Small intestine (tissue), 7 donors: ENCODE measurements at regions not wholly inside any gene's neighbourhood (a gene's known extent, or its start where the extent isn't known, plus 50 kb on each side); places are given as distances from the start of the nearest gene placed in this dataset.
A peak's percentile ranks its signal among the peaks of the same experiment; 100 is the strongest.

Experiments
- DNase-seq, 2 donors: peaks; one replicate each; pipeline versions ENCODE4 v3.0.0 to v3.0.0-alpha.2; 2013
- FAIRE-seq: peaks from 2 replicates; lab custom pipeline; 2012; peaks lifted over from hg19 to GRCh38; lab: Jason Lieb, UNC
- H3K27ac ChIP-seq, 3 donors: one replicate each; pipeline ENCODE4 v1.5.1; 2013; ENCODE audit warnings: low read length in 2 of 3, mild to moderate bottlenecking in 2 of 3, control low read depth in 1 of 3, inconsistent platforms in 1 of 3, low read depth in 1 of 3, moderate library complexity in 1 of 3
- H3K27me3 ChIP-seq, 3 donors: one replicate each; pipeline ENCODE4 v1.6.1; 2013; ENCODE audit warnings: low read length in 3 of 3, inconsistent platforms in 1 of 3; ENCODE audit not compliant: control insufficient read depth in 3 of 3, insufficient read depth in 3 of 3
- H3K36me3 ChIP-seq, 3 donors: one replicate each; pipeline ENCODE4 v1.6.1; 2013; ENCODE audit warnings: low read length in 3 of 3, inconsistent platforms in 1 of 3, low read depth in 1 of 3, mild to moderate bottlenecking in 1 of 3, moderate library complexity in 1 of 3; ENCODE audit not compliant: control insufficient read depth in 3 of 3, insufficient read depth in 2 of 3
- H3K4me1 ChIP-seq, 3 donors: one replicate each; pipeline ENCODE4 v1.6.1; 2013; ENCODE audit warnings: low read length in 2 of 3, inconsistent platforms in 1 of 3, low read depth in 1 of 3, mild to moderate bottlenecking in 1 of 3, moderate library complexity in 1 of 3; ENCODE audit not compliant: control insufficient read depth in 3 of 3, insufficient read depth in 2 of 3
- H3K4me3 ChIP-seq, 3 donors: one replicate each; pipeline ENCODE4 v1.5.1; 2013; ENCODE audit warnings: low read length in 3 of 3, control low read depth in 1 of 3, inconsistent platforms in 1 of 3, low read depth in 1 of 3, mild to moderate bottlenecking in 1 of 3, moderate library complexity in 1 of 3
- H3K9me3 ChIP-seq, 2 donors: one replicate each; pipeline ENCODE4 v1.6.1; 2013; ENCODE audit warnings: low read depth in 1 of 2, low read length in 1 of 2; ENCODE audit not compliant: control insufficient read depth in 2 of 2, insufficient read depth in 1 of 2
- WGBS, 3 donors: extraction: QIAGEN DNeasy Blood & Tissue Kit; methylation state at CpG; one replicate each; pipeline ENCODE4 v1.1.7; 2013; 5-methylcytosine and 5-hydroxymethylcytosine counted together
- donor health status: healthy with polysubstance abuse.
- donor health status: control.
- donor health status: control.
- donor health status: Bipolar disorder and iron deficiency.
- donor health status: healthy.

DNA sequence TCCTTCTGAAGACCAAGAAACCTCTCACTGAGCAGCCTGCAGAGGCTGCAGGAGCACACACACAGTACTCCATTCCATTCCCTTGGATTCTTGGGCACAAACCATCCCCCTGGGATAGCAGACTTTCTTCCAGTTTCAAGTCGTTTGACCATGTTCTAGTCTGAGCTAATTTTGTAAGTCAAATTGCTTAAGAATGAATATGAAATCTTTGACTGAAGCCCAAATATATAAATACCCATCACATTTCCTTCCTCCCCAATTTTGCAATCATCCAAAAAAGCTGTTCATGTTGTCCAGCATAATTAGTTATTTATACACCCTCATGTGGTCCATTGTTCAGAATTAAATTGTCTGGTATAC, 231.2 kb upstream of the TPRG1 start:
- no peaks in the 10 kb centered on the region for H3K4me1 ChIP-seq
- H3K27me3 ChIP-seq, result no peaks in the 10 kb centered on the region
- H3K36me3 ChIP-seq, result no peaks in the 10 kb centered on the region
- FAIRE-seq (no peak), DNase-seq (no peak)
- no peak overlapping the region for H3K4me3 ChIP-seq
- no peaks in the 10 kb centered on the region for H3K9me3 ChIP-seq
- no peak overlapping the region for H3K27ac ChIP-seq
- 44 to 54% (median 50%) methylated on average over 1 of the region's 1 CpG for WGBS, 3 donors

DNA sequence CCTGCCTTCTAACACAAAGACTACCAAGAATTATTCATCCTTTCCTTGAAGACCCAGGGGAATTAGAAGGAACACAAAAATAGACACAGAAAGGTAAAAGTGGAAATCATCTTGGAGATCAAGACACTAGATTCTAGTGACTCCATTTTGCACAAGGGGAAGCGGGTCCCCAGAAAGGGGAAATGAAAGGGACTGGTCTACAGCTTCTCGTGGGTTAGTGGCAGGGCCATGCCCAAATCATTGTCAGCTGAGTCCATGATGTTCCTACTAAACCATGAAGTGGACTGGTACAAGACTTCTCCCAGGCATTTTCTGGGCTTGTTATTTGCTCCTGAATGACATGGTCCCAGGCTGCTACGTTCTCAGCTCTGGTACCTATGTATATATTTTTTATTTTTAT, 230.7 kb upstream of the TPRG1 start:
- no peak for FAIRE-seq

DNA sequence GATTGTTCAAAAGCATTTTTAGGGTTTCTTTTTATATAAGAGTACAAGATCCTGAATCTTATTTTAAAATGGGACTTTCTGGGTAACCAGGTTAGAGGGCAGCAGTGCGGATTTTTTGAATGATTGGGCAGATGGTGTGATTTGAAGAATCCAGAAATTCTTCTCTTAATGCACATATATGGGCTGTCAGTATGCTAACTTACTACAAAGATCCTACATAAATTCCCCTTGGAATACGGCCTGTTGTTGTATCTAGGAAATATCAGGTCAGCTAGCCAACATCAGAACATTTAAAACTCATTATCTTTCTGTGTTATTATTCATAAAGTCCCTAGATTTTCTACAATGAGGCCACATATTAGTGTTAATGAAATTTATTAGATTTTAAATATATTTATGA, 229.6 kb upstream of the TPRG1 start:
- 90 to 97% (median 94%) methylated on average over 2 of the region's 2 CpGs for WGBS, 3 donors
- no peak overlapping the region for H3K4me3 ChIP-seq
- no peak for DNase-seq
- H3K36me3 ChIP-seq, result no peaks in the 10 kb centered on the region
- no peak overlapping the region for H3K27ac ChIP-seq
- no peaks in the 10 kb centered on the region for H3K27me3 ChIP-seq
- no peaks in the 10 kb centered on the region for H3K9me3 ChIP-seq
- FAIRE-seq, result no peak
- peaks cover 0 to 2% (median 0%) of the 10 kb centered on the region in 3 donors for H3K4me1 ChIP-seq

More for the DNA sequence above, 230.7 kb upstream of the TPRG1 start:
- Histone ChIP-seq H3K36me3 (no peaks in the 10 kb centered on the region), H3K27ac (no peak overlapping the region), H3K27me3 (no peaks in the 10 kb centered on the region), H3K4me3 (no peak overlapping the region), H3K9me3 (no peaks in the 10 kb centered on the region), H3K4me1 (no peaks in the 10 kb centered on the region)
- 82 to 90% (median 83%) methylated on average over 3 of the region's 3 CpGs for WGBS, 3 donors
- no peak for DNase-seq

DNA sequence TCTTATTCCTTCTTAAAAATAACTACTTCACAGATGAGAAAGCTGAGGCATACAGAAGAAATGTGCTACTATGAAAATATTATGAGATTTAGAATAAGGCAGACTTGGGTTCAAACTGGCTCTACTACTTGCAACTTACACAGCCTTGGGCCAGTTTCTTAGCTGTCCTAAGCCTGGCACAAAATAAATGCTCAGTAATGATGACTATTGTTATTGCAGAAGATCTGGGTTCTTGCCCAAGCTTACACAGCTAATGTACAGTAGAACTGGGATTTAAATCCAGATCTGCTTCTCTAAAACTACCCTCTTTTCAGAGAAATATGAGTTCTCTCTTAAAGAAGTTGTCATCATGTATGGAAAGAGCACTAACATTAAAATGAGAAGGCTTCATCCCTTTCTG, 228.2 kb upstream of the TPRG1 start:
- H3K4me1 ChIP-seq, result peaks cover 0 to 9% (median 3%) of the 10 kb centered on the region in 3 donors
- no peak for DNase-seq

DNA sequence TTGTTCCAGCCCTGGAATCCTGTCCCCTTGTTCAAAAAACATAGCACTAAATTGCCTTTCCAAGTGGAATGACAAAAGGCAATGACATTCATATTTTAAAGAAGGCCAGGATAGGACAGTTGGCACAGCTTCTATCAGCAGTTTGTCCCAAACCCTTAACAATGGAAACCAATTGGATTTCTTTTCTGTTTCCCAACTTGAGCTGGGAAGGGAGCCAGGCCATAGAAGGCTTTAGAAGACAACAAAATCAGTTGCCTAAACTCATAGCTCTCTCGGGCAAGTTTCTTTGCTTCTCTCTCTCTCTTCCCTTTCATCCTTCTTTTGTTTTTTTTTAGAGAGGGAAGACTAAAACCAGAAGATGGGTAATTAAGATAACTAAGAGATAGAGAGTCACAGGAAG, 227.7 kb upstream of the TPRG1 start:
- DNase-seq (no peak), FAIRE-seq (no peak)
- Histone ChIP-seq H3K27me3 (no peaks in the 10 kb centered on the region), H3K27ac (no peak overlapping the region), H3K4me3 (no peak overlapping the region), H3K9me3 (no peaks in the 10 kb centered on the region), H3K4me1 (peaks cover 0 to 10% (median 5%) of the 10 kb centered on the region in 3 donors), H3K36me3 (no peaks in the 10 kb centered on the region)
- WGBS, 3 donors, result 69 to 90% (median 72%) methylated on average over 1 of the region's 1 CpG

More for the DNA sequence above, 228.2 kb upstream of the TPRG1 start:
- FAIRE-seq, result no peak
- H3K36me3 ChIP-seq, result no peaks in the 10 kb centered on the region
- no peak overlapping the region for H3K27ac ChIP-seq
- no peaks in the 10 kb centered on the region for H3K27me3 ChIP-seq
- no peak overlapping the region for H3K4me3 ChIP-seq
- no peaks in the 10 kb centered on the region for H3K9me3 ChIP-seq

DNA sequence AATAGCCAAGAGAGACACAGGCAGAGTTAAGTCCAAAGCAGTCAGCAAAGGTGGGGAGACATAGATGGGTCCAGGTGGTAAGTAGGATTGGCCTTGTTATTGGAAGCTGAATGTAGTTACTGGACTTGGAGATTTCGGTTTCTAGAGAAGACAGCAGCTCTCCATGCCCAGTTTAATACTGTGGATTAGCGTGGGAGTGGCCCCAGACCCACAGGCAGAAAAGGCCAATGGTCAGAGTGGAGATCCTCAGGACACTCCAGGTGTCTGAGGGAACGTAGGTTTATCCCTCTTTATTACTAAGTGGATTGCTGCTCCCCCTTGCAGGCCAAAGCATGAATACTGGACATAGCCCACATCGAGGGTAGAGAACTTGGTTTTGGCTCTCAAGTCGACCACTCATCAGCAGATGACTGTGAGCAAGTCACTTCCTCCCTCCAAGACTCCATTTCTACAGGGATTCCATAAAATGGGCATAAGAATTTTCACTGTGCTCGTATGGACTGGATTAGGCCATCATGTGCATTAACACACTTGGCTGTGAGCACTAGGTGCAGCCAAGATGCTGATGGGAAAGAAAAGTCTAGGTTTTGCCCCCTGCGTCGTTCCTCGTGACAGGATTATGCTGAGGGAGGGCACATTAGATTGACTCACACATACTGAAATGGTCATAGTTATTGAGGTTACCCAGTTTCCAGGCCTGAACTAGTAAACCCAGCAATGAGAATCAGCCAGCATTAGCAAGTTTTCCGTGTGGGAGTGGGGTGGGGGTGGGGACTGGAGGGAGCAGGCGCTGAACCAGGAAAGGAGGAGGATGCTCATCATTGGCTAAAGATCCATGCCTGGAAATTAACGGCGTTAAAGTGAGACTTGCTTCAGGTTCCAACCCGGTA, 225.2 kb upstream of the TPRG1 start:
- WGBS, 3 donors, result 73 to 78% (median 78%) methylated on average over 14 of the region's 14 CpGs
- Histone ChIP-seq H3K27ac (peak overlapping the region in 1 of 3 donors; percentile 86), H3K9me3 (no peaks in the 10 kb centered on the region), H3K36me3 (no peaks in the 10 kb centered on the region), H3K4me1 (peaks cover 0 to 20% (median 16%) of the 10 kb centered on the region in 3 donors), H3K27me3 (no peaks in the 10 kb centered on the region), H3K4me3 (peak overlapping the region in 1 of 3 donors; percentile 33)
- DNase-seq (no peak), FAIRE-seq (no peak)

DNA sequence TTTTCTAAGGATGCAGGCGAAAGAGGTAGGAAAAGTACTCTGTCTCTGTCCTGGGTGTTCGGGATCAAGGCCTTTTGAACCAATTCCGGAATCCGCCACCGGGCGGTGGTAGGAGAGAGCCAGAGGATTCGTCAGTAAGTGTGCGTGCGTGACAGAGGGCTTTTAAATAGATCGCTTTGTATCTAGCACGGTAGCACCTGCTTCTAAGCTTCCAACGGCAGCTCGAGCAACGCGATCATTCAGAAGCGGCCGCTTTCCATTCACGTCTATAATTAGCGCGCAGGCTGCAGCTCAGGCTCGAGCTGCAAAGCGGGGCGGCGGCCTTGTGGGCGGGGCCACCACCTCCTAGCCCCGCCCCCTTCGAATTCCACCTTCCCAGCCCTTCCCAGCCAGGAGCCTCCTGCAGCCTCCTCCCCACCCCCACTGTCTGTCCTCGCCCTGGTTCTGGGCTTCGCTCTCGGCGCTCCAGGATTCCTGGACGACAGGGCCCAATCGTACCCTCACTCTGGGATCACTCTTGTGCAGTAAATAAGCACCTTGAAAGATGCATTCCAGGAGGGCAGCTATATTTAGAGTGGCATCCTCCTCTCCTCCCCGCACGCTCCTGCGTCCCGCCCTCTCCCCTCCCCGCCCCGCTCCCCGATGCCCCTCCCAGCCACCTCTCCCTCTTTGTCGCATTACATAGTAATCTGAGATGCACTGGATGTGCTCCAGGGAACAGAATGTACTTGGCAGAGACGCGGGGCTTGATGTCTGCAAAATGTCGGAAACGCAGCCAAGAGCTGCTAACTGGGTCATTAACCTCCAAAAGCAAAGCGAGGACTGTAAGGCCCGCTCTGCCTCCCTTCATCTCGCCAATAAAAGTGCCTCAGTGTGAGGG, 224.1 kb upstream of the TPRG1 start:
- Histone ChIP-seq H3K9me3 (no peaks in the 10 kb centered on the region), H3K27ac (peak overlapping the region; percentile 56 to 96 (median 78)), H3K36me3 (no peaks in the 10 kb centered on the region), H3K4me3 (peak overlapping the region in 2 of 3 donors; percentile 33 to 36), H3K4me1 (peaks cover 0 to 20% (median 16%) of the 10 kb centered on the region in 3 donors), H3K27me3 (no peaks in the 10 kb centered on the region)
- no peak for FAIRE-seq
- peak; percentile 92 to 93 for DNase-seq
- 7 to 15% (median 13%) methylated on average over 46 to 48 of the region's 48 CpGs for WGBS, 3 donors

DNA sequence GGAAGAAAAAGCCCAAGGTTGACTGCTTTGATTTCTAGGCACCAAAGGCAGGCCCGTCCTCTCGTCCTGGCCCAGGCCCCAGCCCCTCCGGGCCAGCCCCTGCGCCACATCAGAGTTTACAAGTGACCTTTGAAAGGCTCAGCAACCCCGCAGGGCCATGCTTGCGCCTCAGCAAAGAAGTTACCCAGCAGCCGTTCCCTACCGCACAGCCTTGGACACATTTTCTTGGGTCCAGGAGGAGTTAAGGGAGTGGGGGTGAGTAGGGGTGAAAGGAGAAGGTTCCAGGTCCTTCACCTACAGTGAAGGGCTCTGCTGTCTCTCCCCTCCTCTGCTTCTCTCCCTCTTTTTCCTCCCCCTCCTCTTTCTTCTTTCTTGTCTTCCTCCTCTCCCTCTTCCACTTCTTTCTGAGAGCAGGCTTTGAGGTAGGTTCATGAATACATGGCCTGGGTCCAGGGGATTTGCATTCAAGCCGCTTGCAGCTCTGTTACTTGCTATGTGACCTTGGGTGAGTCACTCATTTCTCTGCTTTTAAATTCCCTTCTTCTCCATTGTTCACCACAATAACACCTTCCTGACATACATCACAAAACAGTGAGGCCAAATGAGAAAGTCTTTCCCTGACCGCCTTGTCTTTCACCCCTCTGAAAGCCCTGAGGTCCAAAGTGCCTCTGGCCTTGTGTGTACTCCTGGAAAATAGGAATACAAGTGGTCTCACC, 223.3 kb upstream of the TPRG1 start:
- peak overlapping the region in 2 of 3 donors; percentile 33 to 36 for H3K4me3 ChIP-seq
- no peaks in the 10 kb centered on the region for H3K9me3 ChIP-seq
- H3K27ac ChIP-seq, result peak overlapping the region; percentile 56 to 96 (median 78)
- 24 to 42% (median 39%) methylated on average over 10 of the region's 10 CpGs for WGBS, 3 donors
- DNase-seq (peak in 1 of 2 donors; percentile 35), FAIRE-seq (no peak)
- no peaks in the 10 kb centered on the region for H3K27me3 ChIP-seq
- H3K4me1 ChIP-seq, result peaks cover 0 to 20% (median 16%) of the 10 kb centered on the region in 3 donors
- no peaks in the 10 kb centered on the region for H3K36me3 ChIP-seq
